CD4-positive, alpha-beta T cell treated with Interleukin-6 at 100 ng/mL for 8 hours (primary cell): ENCODE measurements at regions not wholly inside any gene's neighbourhood (a gene's known extent, or its start where the extent isn't known, plus 50 kb on each side); places are given as distances from the start of the nearest gene placed in this dataset.

Experiments used
- DNase-seq: peaks from one replicate; pipeline ENCODE4 v3.0.0-alpha.2; 2020; ENCODE audit warnings: mixed read lengths, low spot score

DNA sequence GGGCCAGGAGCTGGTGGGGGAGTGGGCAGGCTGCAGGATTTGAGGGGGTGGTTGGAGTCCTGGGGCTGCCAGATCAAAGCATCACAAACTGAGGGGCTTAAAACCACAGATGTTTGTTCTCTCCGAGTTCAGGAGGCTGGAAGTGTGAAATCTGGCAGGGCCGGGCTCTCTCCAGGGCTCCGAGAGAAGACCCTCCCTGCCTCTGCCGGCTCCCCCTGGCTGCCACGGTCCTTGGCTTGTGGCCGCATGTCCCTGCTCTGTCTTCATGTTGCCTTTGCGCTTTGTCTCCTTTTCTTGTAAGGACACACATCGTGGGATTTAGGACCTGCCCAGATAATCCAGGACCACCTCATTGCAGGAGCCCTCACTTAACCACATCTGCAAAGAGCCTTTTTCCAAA lies 139.8 kb upstream of the GSE1 start:
- DNase-seq, result no peak

DNA sequence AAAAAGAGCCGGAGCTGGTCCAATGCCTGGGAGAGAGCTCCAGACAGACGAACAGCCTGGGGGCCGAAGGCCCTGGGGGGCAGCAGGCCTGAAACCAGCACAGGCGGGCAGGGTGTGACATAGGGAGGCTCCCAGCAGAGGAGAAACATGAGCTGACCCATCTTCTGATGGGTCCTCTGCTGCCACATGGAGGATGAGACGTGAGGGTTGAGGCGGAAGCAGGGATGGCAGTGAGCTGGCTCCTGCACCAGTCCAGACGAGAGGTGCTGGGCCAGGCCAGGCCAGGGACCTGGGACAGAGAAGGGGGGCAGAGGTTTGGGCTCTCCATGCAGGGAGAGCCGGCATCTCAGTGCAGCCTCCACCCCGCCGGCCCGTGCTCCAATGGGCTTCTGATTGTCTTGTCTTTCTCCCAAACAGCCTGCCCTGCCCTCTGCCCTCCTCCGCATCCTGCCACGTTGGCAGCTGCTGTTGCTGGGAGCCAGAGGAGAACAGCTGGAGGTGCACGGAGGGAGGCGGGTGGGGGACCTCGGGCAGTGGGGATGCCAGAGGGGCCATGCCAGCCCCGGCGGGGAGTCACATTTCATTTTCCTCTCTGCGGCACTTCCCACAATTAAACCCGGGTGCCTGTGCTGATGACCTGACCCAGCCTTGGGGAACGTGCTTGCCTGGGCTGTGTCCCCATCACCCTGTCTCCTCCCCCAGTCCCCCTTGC lies 139.1 kb upstream of the GSE1 start:
- DNase-seq, result no peak

DNA sequence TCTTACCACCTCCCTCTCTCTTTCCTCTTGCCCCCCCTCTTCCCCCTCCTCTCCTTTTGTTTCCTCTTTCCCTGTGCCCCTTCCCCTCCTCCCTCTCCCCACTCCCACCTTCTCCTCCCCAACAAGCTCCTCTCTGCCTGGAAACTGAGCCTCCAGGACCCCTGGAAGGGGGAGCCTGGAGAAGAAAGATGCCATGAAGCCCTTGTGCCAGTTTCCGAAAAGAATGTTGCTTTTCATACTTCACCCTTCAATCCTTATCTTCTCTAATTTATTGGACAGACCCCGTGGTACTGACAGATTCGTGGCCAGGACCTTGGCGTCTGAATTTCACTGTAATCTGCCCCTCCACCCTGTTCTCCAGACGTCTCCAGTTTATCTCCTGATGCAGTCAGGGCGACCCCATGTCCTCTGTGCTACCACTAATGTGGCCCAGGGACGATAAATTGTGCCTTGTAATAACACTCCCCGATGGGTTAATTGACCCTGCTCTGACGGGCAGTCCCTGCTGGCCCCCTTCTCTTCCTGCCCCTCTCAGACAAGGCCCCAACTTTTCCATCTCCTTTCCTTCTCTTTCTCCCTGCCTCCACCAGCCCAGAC lies 138.4 kb upstream of the GSE1 start:
- DNase-seq, result no peak

DNA sequence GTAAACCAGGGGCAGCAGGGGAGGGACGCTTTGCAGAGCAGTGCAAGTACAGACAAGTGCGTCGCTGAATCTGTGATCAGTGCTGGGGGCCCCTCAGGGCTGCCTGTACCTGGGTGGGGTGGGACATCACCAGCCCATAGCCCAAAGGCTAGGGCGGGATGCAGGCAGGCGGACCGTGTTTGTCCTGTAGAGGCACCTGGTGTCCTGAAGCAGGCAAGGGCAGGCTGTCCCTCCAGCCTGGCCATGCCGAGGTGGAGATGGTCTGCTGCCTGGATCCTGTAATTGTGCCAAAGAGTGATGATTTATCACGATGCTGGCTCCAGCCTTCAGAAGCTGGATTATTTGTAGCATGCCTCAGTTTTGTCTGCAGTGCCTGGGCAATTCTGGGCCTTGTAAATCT lies 137.9 kb upstream of the GSE1 start:
- DNase-seq, result no peak

- no peak for DNase-seq
Measured at GRCh38 chr16:85475691-85476300, 137.3 kb upstream of the GSE1 start.

DNA sequence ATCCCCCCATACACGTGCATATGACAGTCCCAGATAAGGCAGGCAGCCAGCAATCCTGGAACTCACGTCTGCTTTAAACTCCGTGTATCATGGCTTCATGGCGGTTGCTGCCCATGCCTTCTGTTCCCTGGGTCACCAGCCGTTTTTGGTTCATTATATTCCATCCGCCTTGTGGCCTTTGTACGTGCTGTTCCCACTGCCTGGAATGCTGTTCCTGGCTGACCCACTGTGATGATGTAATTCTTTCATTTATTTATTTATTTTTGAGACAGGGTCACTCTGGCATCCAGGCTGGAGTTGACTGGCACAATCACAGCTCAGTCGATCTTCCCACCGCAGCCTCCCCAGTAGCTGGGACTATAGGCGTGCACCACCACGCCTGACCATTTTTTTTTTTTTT lies 136.7 kb upstream of the GSE1 start:
- DNase-seq, result no peak

DNA sequence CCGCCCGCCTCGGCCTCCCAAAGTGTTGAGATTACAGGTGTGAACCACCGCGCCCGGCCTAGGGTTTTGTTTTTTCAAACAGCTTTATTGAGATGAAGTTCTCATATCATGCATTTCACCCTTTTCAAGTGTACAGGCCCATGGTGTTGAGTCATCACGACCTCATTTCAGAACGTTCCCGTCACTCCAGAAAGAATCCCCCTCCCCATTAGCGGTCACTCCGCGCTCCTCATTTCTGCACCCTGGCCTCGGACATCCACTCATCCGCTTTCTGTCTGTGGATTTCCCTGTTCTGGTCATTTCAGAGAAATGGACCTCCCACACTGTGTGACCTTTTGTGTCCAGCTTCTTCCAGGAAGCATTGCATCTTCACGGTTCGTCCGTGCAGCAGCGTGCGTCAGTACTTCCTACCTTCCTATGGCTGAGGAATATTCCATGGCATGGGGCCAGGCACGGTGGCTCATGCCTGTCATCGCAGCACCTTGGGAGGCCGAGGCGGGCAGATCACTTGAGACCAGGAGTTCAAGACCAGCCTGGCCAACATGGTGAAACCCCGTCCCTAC lies 135.2 kb upstream of the GSE1 start:
- DNase-seq, result no peak

GRCh38 chr16:85479972-85480726 lies 133.0 kb upstream of the GSE1 start:
- no peak for DNase-seq

DNA sequence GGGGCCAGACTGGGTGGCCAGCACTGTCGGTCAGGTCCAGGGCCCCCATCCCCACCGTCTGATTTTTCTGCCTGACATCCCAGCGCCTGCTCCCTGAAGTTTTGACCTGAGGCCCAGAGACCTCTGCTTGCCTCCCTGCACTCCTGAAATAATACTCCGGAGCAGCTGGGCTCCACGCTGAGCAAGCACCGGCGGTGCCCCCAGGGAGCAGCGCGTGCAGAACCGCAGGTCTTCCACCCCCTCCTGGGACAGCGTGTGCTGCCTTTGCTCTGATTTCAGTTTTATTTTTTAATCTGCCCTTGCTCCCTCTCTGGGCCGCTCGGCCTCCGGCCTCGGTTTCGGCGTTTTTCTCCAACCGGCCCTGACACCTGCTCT lies 132.4 kb upstream of the GSE1 start:
- DNase-seq, result no peak

DNA sequence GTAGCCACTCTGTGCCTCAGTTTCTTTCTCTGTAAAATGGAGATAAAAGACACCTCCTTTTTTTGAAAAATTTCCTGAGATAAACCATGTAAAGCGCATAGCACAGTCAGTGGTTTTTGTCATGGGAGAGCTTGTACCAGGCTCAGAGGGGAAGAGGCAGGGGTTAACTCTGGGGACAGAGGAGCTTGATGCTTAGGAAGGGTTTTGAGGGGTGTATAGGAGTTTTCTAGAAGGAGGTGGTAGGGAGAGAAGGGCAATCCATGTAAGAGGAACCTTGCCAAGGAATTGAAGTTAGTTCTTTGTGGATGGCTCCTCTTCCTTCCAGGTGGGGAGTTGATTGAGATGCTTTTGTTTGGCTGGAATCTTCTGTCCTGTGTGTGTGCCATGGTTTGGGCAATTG lies 131.9 kb upstream of the GSE1 start:
- DNase-seq, result no peak

GRCh38 chr16:85481738-85482137 lies 131.4 kb upstream of the GSE1 start:
- no peak for DNase-seq

DNA sequence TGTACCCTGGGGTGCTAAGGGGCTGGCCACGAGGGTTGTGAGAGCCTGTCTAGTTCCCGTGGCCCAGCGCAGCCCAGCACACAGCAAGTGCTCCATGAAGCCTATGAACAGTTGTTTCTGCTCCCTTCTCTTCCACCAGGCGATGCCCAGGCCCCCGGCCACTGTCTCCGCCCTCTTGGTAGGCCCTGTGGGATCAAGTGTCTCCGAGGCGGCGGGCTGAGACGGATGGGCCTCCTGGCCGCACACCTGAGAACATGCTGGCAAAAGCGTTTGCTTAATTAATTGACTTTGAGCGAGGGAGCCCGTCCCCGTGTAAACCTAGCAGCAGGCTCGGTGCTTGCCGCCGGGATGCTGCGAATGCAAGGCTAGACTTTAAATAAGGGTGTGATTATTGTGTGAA lies 129.7 kb upstream of the GSE1 start:
- no peak for DNase-seq

- no peak for DNase-seq
Measured at GRCh38 chr16:85484347-85485300, 128.5 kb upstream of the GSE1 start.

GRCh38 chr16:85485379-85485778 lies 127.7 kb upstream of the GSE1 start:
- no peak for DNase-seq

GRCh38 chr16:85486256-85486915 lies 126.7 kb upstream of the GSE1 start:
- DNase-seq, result no peak

DNA sequence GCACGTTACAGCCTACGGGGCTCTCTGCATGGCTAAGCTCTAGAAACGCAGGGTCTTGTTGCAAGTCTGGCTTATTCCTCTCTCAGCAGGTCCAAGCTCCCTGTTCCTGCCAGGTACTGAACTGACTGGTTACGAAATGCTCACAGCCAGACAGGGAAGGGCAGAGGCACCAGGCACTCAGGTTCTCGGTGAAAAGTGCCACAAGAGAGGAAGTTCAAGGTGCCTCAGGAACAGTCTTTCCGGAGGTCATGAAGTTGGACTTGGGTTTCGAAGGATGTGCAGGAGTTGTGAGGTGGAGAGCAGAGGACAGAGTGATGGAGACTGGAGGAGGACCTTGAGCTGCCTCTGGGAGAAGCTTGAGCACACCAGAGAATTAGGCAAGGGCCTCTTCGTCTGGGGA lies 124.7 kb upstream of the GSE1 start:
- no peak for DNase-seq

- no peak for DNase-seq
Measured at GRCh38 chr16:85490407-85491057, 122.6 kb upstream of the GSE1 start.

GRCh38 chr16:85491058-85491771 lies 121.9 kb upstream of the GSE1 start:
- DNase-seq, result peak; percentile 16

DNA sequence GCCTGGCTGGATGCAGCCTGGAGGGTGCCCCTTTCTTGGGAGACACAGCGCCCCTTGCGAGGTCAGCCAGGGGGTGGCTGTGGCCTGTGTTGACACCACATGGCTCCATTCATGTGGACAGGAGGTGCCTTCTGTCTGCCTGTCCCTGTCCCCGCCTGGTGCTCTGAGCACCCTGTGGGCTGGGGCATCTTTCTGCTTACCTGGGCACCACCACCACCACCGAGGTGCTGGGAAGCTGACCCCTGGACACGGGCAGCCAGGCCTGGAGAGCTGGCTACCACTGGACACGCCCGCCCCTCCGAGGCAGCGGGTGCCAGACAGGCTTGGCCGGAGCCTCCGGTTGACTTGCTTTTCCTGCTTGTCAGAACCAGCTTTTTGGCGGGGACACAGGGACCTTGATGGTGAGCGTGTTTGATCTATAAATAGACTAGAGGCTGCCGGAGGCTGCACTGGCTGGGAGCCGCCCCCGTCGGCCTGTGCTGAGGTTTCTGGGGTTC lies 121.3 kb upstream of the GSE1 start:
- DNase-seq, result no peak
